Astrocyte (in vitro differentiated cells and primary cell): ENCODE measurements at regions not wholly inside any gene's neighbourhood (a gene's known extent, or its start where the extent isn't known, plus 50 kb on each side); places are given as distances from the start of the nearest gene placed in this dataset.

Source experiments
- DNase-seq: peaks from one replicate; pipeline ENCODE4 v3.0.0-alpha.2; 2010; ENCODE audit warnings: low read depth
- FAIRE-seq: peaks from 2 replicates; lab custom pipeline; 2011; peaks lifted over from hg19 to GRCh38; lab: Jason Lieb, UNC
- H2AFZ ChIP-seq: 2 replicates; pipeline ENCODE4 v1.6.0; 2012; ENCODE audit warnings: low read depth, low read length, inconsistent platforms
- H3K27ac ChIP-seq: 2 replicates; pipeline ENCODE4 v1.5.1; 2011; ENCODE audit warnings: low read depth, low read length, inconsistent platforms
- H3K27me3 ChIP-seq: 2 replicates; pipeline ENCODE4 v1.6.0; 2011; ENCODE audit warnings: low read length, inconsistent platforms; ENCODE audit not compliant: insufficient read depth
- H3K36me3 ChIP-seq: 2 replicates; pipeline ENCODE4 v1.5.1; 2011; ENCODE audit warnings: low read length, inconsistent platforms; ENCODE audit not compliant: insufficient read depth
- H3K4me1 ChIP-seq: 2 replicates; pipeline ENCODE4 v1.5.1; 2011; ENCODE audit warnings: low read length, inconsistent platforms; ENCODE audit not compliant: insufficient read depth
- H3K4me2 ChIP-seq: 2 replicates; pipeline ENCODE4 v1.6.0; 2012; ENCODE audit warnings: low read length, inconsistent platforms
- H3K4me3 ChIP-seq: 2 replicates; pipeline ENCODE4 v1.5.1; 2011; ENCODE audit warnings: low read depth, mild to moderate bottlenecking, low read length, inconsistent platforms; ENCODE audit not compliant: insufficient read depth
- H3K79me2 ChIP-seq: 2 replicates; pipeline ENCODE4 v1.6.0; 2012; ENCODE audit warnings: mild to moderate bottlenecking, low read length, inconsistent platforms; ENCODE audit not compliant: insufficient read depth
- H3K9ac ChIP-seq: 2 replicates; pipeline ENCODE4 v1.6.0; 2012; ENCODE audit warnings: mild to moderate bottlenecking, low read length, inconsistent platforms
- H3K9me3 ChIP-seq: 2 replicates; pipeline ENCODE4 v1.5.1; 2012; ENCODE audit warnings: low read depth, mild to moderate bottlenecking, low read length, inconsistent platforms; ENCODE audit not compliant: insufficient read depth
- H4K20me1 ChIP-seq: 2 replicates; pipeline ENCODE4 v1.6.0; 2012; ENCODE audit warnings: low read length, inconsistent platforms; ENCODE audit not compliant: insufficient read depth
- H3K27ac Mint-ChIP-seq: one replicate; pipeline ENCODE4 v1.8.0; 2021; ENCODE audit warnings: mild to moderate bottlenecking, mixed read lengths; ENCODE audit not compliant: unreplicated experiment
- H3K27me3 Mint-ChIP-seq: one replicate; pipeline ENCODE4 v1.8.0; 2021; ENCODE audit warnings: low read depth, mixed read lengths; ENCODE audit not compliant: unreplicated experiment
- H3K36me3 Mint-ChIP-seq: one replicate; pipeline ENCODE4 v1.8.0; 2021; ENCODE audit warnings: low read depth, mixed read lengths; ENCODE audit not compliant: unreplicated experiment
- H3K4me1 Mint-ChIP-seq: one replicate; pipeline ENCODE4 v1.8.0; 2021; ENCODE audit warnings: low read depth, mixed read lengths; ENCODE audit not compliant: unreplicated experiment
- H3K4me3 Mint-ChIP-seq: one replicate; pipeline ENCODE4 v1.8.0; 2021; ENCODE audit warnings: mild to moderate bottlenecking, moderate library complexity, mixed read lengths; ENCODE audit not compliant: unreplicated experiment
- H3K9me3 Mint-ChIP-seq: one replicate; pipeline ENCODE4 v1.8.0; 2021; ENCODE audit warnings: mild to moderate bottlenecking, mixed read lengths; ENCODE audit not compliant: unreplicated experiment
- EZH2 ChIP-seq: IDR thresholded peaks from 2 replicates; pipeline ENCODE4 v1.6.1; 2012; ENCODE audit warnings: mild to moderate bottlenecking, low read length, inconsistent platforms; ENCODE audit not compliant: insufficient read depth
- TF ChIP-seq, protein P1 (sequence below): IDR thresholded peaks from 2 replicates; pipeline ENCODE4 v1.5.1; 2011; ENCODE audit warnings: low read depth, mild to moderate bottlenecking, inconsistent platforms, low read length, moderate library complexity; ENCODE audit not compliant: insufficient read depth

DNA sequence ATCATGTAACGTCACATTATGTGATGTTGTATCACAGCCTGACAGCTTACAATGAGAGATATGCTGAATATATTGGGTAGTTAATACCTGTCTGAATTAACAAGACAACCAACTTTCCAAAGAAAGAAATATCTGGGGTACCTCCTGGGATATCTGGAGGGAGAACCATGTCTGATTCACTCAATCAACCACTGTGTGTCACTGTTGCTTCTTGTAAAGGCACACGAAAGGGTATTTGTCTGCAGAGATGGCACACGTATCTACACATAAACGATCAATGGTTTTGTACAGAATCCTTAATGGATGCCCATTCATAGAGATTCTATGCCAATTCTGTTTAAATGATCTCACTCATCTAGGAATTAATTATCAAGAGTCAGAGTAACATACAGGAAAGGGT lies 252.1 kb upstream of the TMCO5A start:
- no peak overlapping the region for H3K27ac Mint-ChIP-seq
- TF ChIP-seq EZH2, result no peak
- TF ChIP-seq, protein P1, sequence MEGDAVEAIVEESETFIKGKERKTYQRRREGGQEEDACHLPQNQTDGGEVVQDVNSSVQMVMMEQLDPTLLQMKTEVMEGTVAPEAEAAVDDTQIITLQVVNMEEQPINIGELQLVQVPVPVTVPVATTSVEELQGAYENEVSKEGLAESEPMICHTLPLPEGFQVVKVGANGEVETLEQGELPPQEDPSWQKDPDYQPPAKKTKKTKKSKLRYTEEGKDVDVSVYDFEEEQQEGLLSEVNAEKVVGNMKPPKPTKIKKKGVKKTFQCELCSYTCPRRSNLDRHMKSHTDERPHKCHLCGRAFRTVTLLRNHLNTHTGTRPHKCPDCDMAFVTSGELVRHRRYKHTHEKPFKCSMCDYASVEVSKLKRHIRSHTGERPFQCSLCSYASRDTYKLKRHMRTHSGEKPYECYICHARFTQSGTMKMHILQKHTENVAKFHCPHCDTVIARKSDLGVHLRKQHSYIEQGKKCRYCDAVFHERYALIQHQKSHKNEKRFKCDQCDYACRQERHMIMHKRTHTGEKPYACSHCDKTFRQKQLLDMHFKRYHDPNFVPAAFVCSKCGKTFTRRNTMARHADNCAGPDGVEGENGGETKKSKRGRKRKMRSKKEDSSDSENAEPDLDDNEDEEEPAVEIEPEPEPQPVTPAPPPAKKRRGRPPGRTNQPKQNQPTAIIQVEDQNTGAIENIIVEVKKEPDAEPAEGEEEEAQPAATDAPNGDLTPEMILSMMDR, result peak; percentile 27
- no peak for FAIRE-seq

DNA sequence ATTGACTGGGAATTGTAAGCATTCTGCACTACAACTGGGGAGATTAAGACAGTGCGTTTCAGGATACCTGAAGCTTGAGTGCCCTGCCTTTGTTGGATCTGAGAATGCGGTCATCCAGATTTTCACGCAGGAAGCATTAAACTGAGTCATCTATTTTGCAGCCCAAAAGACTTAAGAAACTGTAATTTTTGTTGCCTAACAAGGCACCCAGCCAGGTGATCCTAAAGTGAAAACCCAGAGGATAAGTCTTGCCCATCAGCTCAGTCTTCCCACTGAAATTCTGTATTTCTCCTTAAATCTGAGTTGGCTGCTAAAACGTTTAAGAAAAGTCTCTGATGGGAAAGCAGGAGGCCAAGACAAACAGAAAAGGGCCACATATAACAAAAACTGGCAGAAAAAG lies 242.5 kb upstream of the TMCO5A start:
- FAIRE-seq (no peak), DNase-seq (peak; percentile 13)
- Histone ChIP-seq H3K27me3 (no peaks in the 10 kb centered on the region), H3K4me1 (peaks cover 8% of the 10 kb centered on the region), H4K20me1 (no peaks in the 10 kb centered on the region), H3K4me2 (no peak overlapping the region), H3K4me3 (no peak overlapping the region), H3K27ac (no peak overlapping the region), H3K9me3 (no peaks in the 10 kb centered on the region), H3K9ac (no peak overlapping the region), H3K36me3 (no peaks in the 10 kb centered on the region), H2AFZ (no peak overlapping the region), H3K79me2 (no peaks in the 10 kb centered on the region)
- Mint-ChIP-seq H3K4me1 (peaks cover 25% of the 10 kb centered on the region), H3K36me3 (no peaks in the 10 kb centered on the region), H3K9me3 (peaks cover 10% of the 10 kb centered on the region), H3K4me3 (no peak overlapping the region), H3K27ac (no peak overlapping the region), H3K27me3 (no peaks in the 10 kb centered on the region)
- no peak for TF ChIP-seq EZH2

More for the DNA sequence above, 252.1 kb upstream of the TMCO5A start:
- H3K27ac ChIP-seq, result no peak overlapping the region
- Mint-ChIP-seq H3K27me3 (no peaks in the 10 kb centered on the region), H3K9me3 (peaks cover 3% of the 10 kb centered on the region), H3K4me3 (no peak overlapping the region), H3K36me3 (no peaks in the 10 kb centered on the region), H3K4me1 (peaks cover 3% of the 10 kb centered on the region)
- no peak overlapping the region for H3K4me3 ChIP-seq
- no peak overlapping the region for H3K9ac ChIP-seq
- no peaks in the 10 kb centered on the region for H3K4me1 ChIP-seq
- H3K27me3 ChIP-seq, result no peaks in the 10 kb centered on the region
- no peaks in the 10 kb centered on the region for H3K36me3 ChIP-seq
- H3K79me2 ChIP-seq, result no peaks in the 10 kb centered on the region
- H3K4me2 ChIP-seq, result no peak overlapping the region
- H4K20me1 ChIP-seq, result no peaks in the 10 kb centered on the region
- no peak overlapping the region for H2AFZ ChIP-seq
- DNase-seq, result peak; percentile 9
- H3K9me3 ChIP-seq, result no peaks in the 10 kb centered on the region

DNA sequence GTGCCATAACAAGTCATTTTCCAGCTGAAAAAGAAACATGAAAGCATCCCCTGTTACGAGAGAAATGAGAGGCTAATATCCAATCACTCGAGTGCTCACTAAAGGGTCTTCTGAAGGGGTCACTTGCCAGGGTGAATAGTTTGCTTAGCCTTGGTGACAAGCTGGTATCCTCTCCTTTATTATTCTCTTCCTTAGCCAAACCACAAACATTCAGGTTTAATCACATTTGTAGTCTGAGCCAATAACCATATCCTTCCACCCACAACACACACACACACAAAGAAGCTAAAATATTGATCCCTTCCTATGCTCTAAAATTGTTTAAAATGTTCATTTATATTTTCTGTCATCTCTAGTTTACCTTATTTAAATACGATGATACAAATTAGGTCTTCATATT lies 240.5 kb upstream of the TMCO5A start:
- H3K4me3 ChIP-seq, result no peak overlapping the region
- Mint-ChIP-seq H3K9me3 (peaks cover 10% of the 10 kb centered on the region), H3K27ac (no peak overlapping the region), H3K4me1 (peaks cover 25% of the 10 kb centered on the region), H3K27me3 (no peaks in the 10 kb centered on the region), H3K4me3 (no peak overlapping the region), H3K36me3 (no peaks in the 10 kb centered on the region)
- H3K9ac ChIP-seq, result no peak overlapping the region
- no peaks in the 10 kb centered on the region for H3K79me2 ChIP-seq
- H2AFZ ChIP-seq, result no peak overlapping the region
- peak; percentile 27 for DNase-seq
- TF ChIP-seq, protein P1, result no peak
- no peak for TF ChIP-seq EZH2
- H4K20me1 ChIP-seq, result no peaks in the 10 kb centered on the region
- no peak overlapping the region for H3K27ac ChIP-seq
- H3K9me3 ChIP-seq, result no peaks in the 10 kb centered on the region
- H3K4me2 ChIP-seq, result no peak overlapping the region
- H3K4me1 ChIP-seq, result peaks cover 8% of the 10 kb centered on the region
- H3K36me3 ChIP-seq, result no peaks in the 10 kb centered on the region
- FAIRE-seq, result no peak
- H3K27me3 ChIP-seq, result no peaks in the 10 kb centered on the region
